ENCODE measurements at regions not wholly inside any gene's neighbourhood (a gene's known extent, or its start where the extent isn't known, plus 50 kb on each side); places are given as distances from the start of the nearest gene placed in this dataset.

- no peak for DNase-seq (ENCODE audit: low read depth, low spot score)
Observed at GRCh38 chr17:72425133-72425793, 304.4 kb downstream of the SOX9 start.

GRCh38 chr17:72425794-72426168 lies 305.0 kb downstream of the SOX9 start:
- no peak for DNase-seq (ENCODE audit: low read depth, low spot score)

- DNase-seq (ENCODE audit: low read depth, low spot score), result no peak
Observed at GRCh38 chr17:72426321-72426720, 305.5 kb downstream of the SOX9 start.

GRCh38 chr17:72426948-72427760 lies 306.3 kb downstream of the SOX9 start:
- DNase-seq (ENCODE audit: low read depth, low spot score), result no peak

GRCh38 chr17:72427761-72428109 lies 306.9 kb downstream of the SOX9 start:
- no peak for DNase-seq (ENCODE audit: low read depth, low spot score)

GRCh38 chr17:72429066-72429638 lies 308.3 kb downstream of the SOX9 start:
- DNase-seq (ENCODE audit: low read depth, low spot score), result no peak

GRCh38 chr17:72430611-72431432 lies 310.0 kb downstream of the SOX9 start:
- DNase-seq (ENCODE audit: low read depth, low spot score), result no peak

- no peak for DNase-seq (ENCODE audit: low read depth, low spot score)
Observed at GRCh38 chr17:72432143-72432621, 311.4 kb downstream of the SOX9 start.

GRCh38 chr17:72432881-72433280 lies 312.1 kb downstream of the SOX9 start:
- no peak for DNase-seq (ENCODE audit: low read depth, low spot score)

- no peak for DNase-seq (ENCODE audit: low read depth, low spot score)
Observed at GRCh38 chr17:72433797-72434196, 313.0 kb downstream of the SOX9 start.

- no peak for DNase-seq (ENCODE audit: low read depth, low spot score)
Observed at GRCh38 chr17:72434581-72434980, 313.8 kb downstream of the SOX9 start.

GRCh38 chr17:72434991-72435618 lies 314.3 kb downstream of the SOX9 start:
- no peak for DNase-seq (ENCODE audit: low read depth, low spot score)

GRCh38 chr17:72438783-72439182 lies 318.0 kb downstream of the SOX9 start:
- DNase-seq (ENCODE audit: low read depth, low spot score), result no peak

GRCh38 chr17:72439893-72440502 lies 319.2 kb downstream of the SOX9 start:
- no peak for DNase-seq (ENCODE audit: low read depth, low spot score)

GRCh38 chr17:72440961-72441360 lies 320.1 kb downstream of the SOX9 start:
- DNase-seq (ENCODE audit: low read depth, low spot score), result no peak

- no peak for DNase-seq (ENCODE audit: low read depth, low spot score)
Observed at GRCh38 chr17:72441909-72442308, 321.1 kb downstream of the SOX9 start.

GRCh38 chr17:72444517-72445054 lies 323.8 kb downstream of the SOX9 start:
- no peak for DNase-seq (ENCODE audit: low read depth, low spot score)

GRCh38 chr17:72445055-72445991 lies 324.5 kb downstream of the SOX9 start:
- DNase-seq (ENCODE audit: low read depth, low spot score), result no peak

GRCh38 chr17:72446118-72446517 lies 325.3 kb downstream of the SOX9 start:
- no peak for DNase-seq (ENCODE audit: low read depth, low spot score)
